HG03045 (cell line): ENCODE measurements at regions not wholly inside any gene's neighbourhood (a gene's known extent, or its start where the extent isn't known, plus 50 kb on each side); places are given as distances from the start of the nearest gene placed in this dataset.
"Not testable (repeated sequence)": the region's sequence is repeated elsewhere in the genome, so short reads cannot be mapped to it uniquely, and the experiment has no call there.

Source experiments
- ATAC-seq: cut with Tn5 transposase; IDR thresholded peaks from one replicate; pipeline ENCODE4 v1.9.1; 2021; ENCODE audit warnings: mild to moderate bottlenecking, moderate library complexity; ENCODE audit not compliant: unreplicated experiment

DNA sequence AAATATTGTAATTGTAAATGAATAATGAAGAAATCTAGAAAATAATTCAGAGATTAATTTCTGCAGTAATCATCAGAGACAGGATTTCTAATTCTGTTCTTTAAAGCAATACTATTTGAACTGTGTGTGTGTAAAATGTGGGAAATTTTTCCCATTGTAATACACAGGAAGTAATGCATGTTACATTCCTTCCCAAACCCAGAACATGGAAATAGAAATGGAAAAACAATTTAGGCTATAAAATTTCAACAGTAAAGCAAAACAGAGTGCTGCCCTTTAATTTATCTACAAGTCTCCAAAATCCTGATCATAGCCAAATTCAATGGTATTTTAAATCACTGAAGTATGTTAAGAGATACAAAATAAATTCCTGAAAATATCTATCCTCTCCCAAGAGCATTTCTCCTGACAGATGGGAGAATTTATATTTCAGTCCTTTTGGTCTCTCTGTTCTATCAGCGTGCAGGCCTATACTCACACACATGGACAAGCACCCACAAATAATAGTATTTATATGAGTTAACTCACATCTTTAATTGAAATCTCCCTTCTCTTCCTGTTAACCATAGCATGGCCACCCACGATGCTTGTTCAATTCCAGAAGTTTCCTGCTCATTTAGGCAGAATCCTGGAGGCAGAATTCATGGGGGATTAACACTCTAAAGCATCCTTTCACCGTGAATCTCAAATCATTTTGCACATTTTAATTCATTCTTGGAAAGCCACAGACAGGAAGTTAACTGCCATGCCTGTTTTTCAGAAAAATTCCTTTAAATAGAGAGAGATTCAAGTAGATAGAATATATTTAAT, 1465.4 kb upstream of the FLRT2 start:
- no peak for ATAC-seq

DNA sequence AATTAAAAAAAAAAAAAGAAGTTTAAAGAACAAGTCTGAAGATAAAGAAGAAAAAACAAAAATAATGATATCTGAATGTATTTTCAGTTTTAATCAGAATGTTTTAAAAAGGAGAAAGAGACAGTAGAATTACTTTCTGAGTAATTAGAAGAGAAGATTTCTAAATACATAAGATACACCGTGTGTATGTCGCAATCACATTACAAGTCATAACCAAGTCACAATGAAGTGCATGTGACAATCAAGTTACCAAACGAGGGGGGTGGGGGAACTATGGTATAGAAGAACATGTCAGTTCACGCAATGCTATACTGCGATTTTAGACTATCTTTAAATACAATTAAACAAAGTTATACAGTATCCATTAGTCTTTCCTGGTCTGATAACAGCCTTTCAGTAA, 1464.1 kb upstream of the FLRT2 start:
- ATAC-seq: no peak

DNA sequence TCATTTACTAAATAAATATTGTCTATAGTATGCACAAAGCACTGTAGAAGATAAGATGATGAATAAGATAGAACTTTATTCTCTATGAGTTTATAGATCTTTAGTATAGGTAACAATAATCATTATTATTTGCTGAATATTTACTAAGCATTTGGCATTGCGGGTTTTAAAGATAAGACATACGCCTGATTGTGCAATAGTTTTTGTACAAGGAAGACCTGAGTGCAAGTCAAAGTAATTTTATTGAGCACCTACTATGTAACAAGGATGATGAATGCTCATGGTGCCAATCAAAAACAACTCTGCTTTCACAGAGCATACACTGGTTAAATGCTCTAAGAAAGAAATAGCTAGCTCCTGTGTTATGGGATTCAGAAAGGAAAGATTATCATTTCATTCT, 1461.7 kb upstream of the FLRT2 start:
- no peak for ATAC-seq

DNA sequence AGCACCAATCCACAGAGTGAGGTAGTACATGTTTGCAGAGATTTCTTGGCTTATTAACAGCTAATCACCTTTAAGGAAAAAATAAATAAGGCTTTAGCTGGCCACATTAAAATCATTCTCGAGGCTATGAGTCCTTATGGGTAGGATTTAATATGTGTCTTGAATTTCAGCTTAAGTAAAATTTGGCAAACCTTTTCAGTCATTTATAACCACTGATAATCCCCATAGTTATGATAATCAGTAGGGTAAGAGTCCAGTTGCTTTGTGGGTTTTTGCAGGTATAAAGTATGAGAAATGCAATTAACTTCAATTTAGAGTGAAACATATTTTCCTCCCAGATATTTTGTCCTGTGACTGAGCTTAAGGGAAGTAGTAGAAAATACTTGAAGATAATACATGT, 1458.9 kb upstream of the FLRT2 start:
- ATAC-seq: no peak

DNA sequence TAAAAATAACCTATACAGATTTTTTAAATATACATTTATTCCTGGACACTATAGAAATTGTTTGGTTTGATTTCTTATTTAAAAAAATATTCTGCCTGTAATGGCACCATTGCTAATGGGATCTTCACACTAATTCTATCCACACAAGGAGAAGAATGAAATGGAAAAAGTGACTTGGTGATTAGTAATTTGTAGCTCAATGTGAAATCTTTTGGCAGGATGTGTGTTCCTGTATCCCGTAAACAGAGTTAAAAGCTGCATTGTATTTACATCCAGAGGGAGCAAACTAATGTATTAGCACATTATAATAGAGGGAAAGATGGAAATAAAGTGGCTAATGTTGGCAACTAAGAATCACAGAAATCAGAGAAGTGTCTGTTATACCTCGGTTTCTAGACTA, 1455.3 kb upstream of the FLRT2 start:
- ATAC-seq: no peak

DNA sequence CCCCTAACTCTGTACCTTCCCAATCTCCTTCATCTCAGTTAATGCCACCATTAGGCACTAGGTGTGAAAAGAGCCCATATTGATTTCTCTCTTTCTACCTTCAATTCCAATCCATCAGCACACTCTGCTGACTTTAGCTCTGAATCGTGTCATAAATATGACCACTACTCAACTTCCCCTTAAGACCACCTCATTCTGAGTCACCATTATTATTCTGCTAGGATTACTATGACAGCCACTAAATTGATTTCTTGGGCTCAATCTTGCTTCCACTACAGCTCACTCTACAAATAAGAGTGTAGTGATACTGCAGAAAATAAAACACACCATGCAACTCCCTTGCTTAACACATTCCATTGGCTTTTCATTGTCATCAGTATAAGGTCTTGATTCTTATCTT, 1449.0 kb upstream of the FLRT2 start:
- no peak for ATAC-seq

DNA sequence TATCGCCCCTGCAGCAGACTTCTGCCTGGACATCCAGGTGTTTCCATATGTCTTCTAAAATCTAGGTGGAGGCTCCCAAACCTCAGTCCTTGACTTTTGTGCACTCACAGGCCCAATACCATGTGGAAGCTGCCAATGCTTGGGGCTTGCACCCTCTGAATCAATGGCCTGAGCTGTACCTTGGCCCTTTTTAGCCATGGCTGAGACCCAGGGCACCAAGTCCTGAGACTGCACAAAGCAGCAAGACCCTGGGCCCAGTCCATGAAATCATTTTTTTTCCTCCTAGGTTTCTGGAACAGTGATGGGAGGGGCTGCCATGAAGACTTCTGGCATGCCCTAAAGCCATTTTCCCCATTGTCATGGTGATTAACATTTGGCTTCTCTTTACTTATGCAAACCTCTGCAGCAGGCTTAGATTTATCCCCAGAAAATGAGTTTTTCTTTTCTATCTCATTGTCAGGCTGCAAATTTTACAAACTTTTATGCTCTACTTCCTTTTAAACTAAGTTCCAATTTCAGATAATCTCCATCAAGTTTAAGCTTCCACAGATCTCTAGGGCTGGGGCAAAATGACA, 1445.8 kb upstream of the FLRT2 start:
- ATAC-seq: no peak

DNA sequence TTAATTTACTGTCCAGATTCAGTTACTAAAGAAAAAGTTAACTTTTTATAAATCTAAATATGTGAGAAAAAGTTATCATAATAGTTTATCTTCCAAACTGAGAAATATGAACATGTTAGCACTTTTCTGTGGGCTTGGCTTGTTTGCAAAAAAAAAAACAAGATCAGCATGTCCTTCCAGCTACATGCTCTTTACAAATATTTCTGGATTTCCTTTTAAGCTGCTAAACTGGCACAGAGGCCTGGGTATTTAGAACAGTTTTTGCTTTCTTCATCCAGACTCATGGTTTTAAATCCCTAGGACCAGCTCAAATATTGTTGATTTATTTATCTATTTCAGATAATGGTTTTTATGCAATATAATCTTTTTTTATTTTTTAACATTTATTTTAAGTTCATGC, 1444.5 kb upstream of the FLRT2 start:
- ATAC-seq: no peak

DNA sequence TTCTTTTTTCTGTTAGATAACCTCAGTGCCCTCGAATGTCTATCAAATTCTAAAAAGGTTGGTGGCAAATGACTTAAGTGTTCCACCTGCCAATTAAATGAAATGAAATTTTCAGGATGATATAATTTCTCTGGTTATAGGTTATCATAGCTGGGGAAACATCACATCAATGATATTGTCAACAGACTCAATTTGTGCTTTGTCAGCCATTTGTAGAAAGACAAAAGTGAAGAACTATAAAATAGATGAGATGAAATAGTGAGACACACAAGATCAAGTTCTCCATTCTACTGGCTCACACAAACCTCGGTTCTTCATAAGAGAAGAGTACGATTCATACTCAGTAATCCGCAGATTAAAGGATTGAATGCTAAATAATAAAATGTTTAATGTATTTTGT, 1443.2 kb upstream of the FLRT2 start:
- no peak for ATAC-seq

DNA sequence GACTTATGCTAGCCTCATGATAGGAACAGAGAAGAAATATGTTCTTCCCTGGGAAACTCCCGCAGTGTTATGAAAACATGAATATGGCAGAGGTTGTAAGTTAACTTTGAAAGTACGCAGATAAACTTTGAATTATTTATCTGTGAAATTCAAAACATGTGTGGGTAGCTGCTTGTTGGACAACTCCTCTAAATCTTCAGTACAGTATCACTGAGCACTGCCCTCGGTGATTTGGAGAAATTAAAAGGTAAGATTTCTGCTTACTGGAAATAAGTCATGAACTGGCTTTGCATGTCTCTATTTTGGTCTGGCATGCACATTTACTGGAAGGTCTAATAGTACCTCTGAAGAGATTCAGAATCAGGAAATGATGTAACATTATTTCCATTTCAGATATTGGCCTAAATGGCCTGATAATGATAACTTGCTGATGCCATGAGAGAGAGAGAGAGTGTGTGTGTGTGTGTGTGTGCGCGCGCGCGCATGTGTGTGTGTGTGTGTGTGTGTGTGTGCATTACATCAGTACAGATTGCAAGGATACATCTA, 1441.9 kb upstream of the FLRT2 start:
- no peak for ATAC-seq

DNA sequence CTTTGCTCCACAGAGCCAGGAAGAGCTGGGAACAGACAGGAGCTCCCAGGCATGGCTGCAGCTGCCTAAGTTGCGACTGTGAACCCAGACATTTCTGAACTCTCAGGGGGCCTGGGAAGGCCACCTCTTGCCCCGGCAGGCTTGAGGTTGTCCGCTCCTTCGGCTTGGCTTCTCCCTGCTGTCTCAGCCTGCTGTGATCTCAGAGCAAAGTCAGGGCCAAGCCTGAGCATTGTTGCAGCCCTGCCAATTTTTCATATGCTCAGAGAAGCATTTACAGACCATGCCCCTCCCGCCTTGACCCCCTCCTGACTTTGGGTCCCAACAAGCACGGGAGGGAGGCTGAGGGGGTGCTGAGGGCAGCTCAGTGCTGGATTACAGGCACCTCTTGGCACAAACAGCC, 1439.1 kb upstream of the FLRT2 start:
- no peak for ATAC-seq

DNA sequence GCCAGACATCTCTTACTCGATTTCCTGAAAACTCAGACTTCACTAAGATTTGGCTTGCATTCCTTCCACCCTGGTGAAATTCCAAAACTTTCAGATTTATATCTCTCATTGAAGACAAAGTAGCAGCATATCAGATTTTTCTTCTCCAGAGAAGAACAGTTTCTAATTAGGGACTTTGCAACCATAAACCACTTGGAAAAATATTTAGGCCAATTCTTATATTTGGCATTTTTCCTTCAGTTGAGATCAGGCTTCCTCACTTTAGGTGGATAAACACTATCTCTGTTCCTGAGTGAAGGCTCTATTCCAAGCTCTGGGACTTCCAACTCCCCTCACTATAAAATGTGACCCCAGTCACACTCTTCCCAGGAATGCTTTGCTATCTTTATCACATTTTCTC, 1434.3 kb upstream of the FLRT2 start:
- no peak for ATAC-seq

DNA sequence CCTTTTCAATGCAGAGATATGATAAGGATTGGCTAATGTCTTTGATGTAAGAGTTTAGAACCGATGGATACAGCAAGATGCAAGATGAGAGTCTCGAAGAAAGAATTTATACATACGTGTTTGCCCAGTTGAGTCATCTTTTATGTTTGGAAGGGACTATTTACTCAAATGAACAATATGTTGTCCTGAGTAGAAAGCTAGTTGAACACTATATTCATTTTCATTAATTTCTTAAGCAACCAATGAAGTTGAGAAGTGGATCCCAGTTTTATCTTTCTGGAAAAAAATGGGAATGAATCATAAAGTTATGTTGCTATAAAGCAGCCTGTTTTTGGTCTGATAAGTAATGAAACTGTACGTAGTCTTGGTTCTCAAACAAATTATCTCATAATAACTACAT, 1431.7 kb upstream of the FLRT2 start:
- ATAC-seq: no peak

DNA sequence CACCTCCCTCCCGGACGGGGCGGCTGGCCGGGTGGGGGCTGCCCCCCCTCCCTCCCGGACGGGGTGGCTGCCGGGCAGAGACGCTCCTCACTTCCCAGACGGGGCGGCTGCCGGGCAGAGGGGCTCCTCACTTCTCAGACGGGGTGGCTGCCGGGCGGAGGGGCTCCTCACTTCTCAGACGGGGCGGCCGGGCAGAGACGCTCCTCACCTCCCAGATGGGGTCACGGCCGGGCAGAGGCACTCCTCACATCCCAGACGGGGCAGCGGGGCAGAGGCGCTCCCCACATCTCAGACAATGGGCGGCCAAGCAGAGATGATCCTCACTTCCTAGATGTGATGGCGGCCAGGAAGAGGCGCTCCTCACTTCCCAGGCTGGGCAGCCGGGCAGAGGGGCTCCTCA, 1430.4 kb upstream of the FLRT2 start:
- not testable (repeated sequence) for ATAC-seq

DNA sequence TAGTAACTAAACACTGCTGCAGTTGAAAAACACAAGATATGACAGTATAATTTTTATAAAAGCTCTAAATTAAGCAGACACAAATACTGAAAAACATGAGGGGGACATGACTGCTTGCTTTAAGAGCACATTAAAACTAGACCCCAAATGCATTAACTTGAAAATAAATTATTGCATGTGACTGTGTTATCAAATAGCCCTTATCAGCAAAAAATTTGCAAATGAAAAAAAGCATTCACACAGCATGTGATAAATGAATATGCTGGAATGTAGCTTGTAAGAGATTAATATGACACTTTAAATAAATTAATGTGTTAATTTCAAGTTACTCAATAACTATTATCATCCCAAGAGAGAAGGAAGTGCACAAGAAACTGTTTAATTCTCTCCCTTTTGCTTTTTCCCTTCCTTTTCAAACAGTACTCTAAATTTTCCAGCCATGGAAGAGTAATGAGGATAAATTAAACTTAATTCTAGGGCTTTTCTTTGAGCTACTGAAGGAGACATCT, 1422.1 kb upstream of the FLRT2 start:
- ATAC-seq: no peak

DNA sequence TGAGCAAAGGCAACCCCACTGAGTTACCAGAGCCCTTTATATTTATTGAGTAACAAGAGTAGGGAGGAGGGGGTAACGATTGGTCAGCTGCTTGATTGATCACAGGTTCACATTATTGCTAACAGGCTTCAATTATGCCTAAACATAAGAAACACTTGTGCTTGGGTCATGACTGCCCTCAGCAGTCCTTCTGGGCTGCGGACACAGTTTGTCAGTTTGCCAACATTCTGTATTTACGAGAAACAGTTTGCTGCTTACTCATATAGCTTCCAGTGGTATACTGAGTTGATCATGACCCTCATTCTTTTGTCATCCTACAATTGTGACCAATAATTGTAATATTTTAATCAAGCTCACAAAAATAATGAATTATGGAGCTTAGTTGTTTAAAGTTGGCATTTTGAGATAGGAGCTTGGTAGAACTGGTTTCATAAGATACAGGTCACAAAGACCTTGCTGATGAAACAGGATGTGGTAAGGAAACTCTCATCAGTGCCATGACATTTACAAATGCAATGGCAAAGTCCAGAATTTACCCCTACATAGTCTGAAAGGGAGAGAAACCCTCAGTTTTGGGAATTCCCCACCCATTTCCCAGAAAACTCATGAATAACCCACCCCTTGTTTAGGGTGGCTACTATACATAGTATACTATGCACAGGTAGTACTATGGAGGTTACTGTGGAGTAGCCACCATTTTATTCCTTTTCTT, 1421.0 kb upstream of the FLRT2 start:
- no peak for ATAC-seq

DNA sequence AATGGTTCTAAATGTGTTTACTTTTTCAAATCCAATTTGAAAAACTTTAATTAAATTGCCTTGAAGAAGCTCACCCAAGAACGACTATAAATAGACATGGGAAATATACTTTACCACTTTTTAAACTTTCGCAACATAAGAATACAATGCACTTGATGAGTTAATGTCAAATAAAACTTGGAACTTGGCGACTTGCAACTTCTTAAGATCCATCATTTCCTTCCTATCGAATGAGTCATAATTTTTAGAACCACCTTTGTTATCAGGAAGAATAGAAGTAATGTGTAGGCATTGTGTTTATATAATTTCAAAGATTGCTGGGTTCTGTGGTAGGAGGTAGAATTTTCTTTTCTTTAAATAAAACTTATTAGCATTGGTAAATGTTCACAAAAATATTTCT, 1417.4 kb upstream of the FLRT2 start:
- no peak for ATAC-seq

DNA sequence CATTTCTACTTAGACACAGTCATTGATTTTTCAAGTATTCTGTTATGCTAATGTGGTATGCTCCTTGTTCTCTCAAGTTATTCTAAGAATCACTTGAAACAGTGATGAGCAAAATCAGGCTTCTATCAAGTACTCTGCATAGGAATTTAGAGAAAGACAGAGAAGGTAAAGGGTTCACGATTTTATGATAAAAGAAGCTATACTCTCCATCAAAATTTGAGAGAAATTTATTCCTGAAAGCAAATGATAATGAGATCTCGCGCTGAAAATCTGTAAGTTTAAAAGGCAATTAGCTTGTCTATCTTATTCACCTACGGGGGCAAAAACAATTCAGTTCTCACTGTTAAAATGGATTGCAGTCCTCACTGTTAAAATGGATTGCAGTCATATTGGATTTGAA, 1404.3 kb upstream of the FLRT2 start:
- no peak for ATAC-seq

DNA sequence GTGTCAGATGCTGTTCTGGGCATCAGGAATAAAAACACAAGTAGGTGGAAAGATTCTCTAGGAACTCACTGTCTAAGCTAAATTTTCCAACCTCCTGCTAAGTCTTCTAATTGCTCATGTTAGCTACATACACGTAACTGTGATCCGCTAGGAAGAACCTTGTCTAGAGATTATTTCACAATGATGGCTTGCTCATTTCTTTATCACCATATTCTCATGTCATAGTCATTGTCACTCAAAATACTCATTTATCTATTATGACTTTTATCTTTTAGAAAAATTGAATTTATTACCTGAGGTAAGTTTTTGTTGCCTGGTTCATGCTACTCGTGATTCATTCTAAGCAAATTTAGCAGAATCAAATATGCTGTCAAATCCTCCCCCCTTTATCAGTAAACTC, 1402.4 kb upstream of the FLRT2 start:
- ATAC-seq: no peak

DNA sequence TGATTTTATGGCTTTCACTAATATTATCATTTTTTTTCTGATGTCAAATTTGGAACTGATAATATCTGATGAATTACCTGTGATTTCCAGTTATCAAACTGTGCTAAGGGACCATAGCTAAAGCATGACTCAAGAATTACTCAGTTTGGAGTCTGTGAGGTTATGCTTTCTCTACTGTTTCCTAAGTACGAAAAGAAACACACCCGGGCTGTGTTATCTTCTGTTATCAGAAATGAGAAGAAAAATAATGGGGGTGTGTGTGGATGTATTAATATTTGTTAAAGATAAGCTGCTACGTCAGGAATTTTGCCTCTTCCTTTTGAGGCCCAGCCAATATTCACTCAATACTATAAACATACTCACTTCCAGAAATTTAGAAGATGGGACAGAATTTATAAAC, 1401.9 kb upstream of the FLRT2 start:
- no peak for ATAC-seq

DNA sequence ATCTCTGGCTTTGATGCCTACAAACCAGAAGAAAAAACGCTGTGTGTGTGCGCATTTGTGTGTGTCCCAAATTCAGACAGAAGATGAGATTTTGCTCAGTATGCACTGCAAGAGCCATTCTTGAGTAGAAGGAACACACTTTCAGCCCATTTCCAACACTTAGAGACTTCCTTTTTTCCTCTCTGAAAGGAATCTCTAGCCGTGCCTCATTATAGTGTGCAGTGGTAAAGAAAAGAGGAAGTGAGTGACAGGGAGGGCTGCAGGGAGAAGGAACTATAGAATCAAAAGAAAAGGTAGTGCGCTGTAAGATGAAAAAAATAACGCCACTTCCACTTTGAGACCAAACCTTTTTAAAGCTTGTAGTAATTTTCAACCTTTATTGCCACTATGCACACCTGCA, 1400.9 kb upstream of the FLRT2 start:
- ATAC-seq: no peak

DNA sequence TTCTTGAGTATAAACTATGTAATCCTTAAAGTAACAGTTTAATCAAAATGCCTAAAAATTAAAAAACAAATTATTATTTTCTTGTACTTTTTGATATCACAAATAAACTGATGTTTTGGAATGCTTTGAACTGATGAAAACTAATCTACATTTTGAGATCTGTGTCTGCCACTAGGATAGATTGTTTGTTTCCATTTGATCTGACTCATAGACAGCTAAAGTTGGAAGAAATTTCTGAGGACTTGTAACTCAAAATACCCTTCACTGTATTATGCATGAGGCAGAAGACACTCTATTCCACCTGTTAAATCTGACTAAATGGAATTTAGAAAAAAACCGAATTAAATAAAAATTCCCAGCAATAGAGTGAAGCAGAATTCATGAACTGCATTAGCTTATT, 1400.0 kb upstream of the FLRT2 start:
- ATAC-seq: no peak
